Heart left ventricle (tissue), 13 donors: ENCODE measurements at regions not wholly inside any gene's neighbourhood (a gene's known extent, or its start where the extent isn't known, plus 50 kb on each side); places are given as distances from the start of the nearest gene placed in this dataset.
"Not testable (repeated sequence)": the region's sequence is repeated elsewhere in the genome, so short reads cannot be mapped to it uniquely, and the experiment has no call there.

ENCODE experiments used
- POLR2A ChIP-seq, 2 donors: fragments of 450-650 bp; IDR thresholded peaks; one replicate each; pipeline ENCODE4 v1.6.1; 2017; ENCODE audit warnings: antibody characterized with exemption in 2 of 2, mild to moderate bottlenecking in 2 of 2, moderate library complexity in 2 of 2
- TF ChIP-seq, protein P1 (sequence below), 12 donors: fragments of 200-600 bp; sonication (generic) in 4 of 12; IDR thresholded peaks; one replicate each; pipeline versions ENCODE4 v1.5.0 to v1.8.0; 2018 to 2022; ENCODE audit warnings: antibody characterized with exemption in 12 of 12, mild to moderate bottlenecking in 5 of 12
- donor health status: ischemic (EF 13 %, LVEDD 7.1; RV severe dilation, severe dysfunction).
- donor health status: DM: no; HTN: yes; CAD: no.
- donor health status: DM: no; HTN: no; CAD: no.
- donor health status: ischemic (EF 25% LVEDD 6.9; RV normal size, moderate dysfunction).
- donor health status: ischemic (EF 25% LVEDD 5.7; RV mildly dilated, moderate dysfunction).
- donor health status: ischemic (EF 35%, LVEDD 5.7; RV mildly dilated, moderate dysfunction).
- donor health status: nonischemic (EF 11% LVEDD 7.7; RV severe dilation, severe dysfunction).
- donor health status: DM: yes; HTN: yes; CAD: no.
- donor health status: PGD.
- donor health status: ischemic (EF 29% LVEDD 5.4; RV normal size, mild dysfunction).
- donor health status: nonischemic (EF 23%, LVEDD 6.1; RV moderate dilation, normal function).

DNA sequence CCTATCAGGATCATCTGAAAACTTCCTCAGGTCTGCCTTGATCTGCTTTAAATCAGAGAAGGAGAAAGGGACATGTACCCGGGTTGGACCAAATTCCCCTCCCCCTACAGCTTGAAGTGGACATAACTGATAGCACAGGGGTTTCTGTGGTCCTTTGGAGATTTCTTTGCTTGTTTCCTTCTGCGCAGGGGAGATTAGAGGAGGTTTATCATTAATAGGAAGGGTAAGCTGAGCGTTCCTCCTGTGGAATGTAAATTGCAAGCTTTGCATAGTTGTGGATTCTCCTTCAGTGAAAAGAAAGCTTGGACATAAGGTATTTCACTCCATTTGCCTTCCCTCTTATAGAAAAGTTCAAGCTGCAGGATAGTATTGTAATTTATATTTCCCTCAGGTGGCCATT lies 936.0 kb downstream of the DIPK2A start:
- TF ChIP-seq, protein P1, sequence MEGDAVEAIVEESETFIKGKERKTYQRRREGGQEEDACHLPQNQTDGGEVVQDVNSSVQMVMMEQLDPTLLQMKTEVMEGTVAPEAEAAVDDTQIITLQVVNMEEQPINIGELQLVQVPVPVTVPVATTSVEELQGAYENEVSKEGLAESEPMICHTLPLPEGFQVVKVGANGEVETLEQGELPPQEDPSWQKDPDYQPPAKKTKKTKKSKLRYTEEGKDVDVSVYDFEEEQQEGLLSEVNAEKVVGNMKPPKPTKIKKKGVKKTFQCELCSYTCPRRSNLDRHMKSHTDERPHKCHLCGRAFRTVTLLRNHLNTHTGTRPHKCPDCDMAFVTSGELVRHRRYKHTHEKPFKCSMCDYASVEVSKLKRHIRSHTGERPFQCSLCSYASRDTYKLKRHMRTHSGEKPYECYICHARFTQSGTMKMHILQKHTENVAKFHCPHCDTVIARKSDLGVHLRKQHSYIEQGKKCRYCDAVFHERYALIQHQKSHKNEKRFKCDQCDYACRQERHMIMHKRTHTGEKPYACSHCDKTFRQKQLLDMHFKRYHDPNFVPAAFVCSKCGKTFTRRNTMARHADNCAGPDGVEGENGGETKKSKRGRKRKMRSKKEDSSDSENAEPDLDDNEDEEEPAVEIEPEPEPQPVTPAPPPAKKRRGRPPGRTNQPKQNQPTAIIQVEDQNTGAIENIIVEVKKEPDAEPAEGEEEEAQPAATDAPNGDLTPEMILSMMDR (IDR thresholded peaks at IDR 0.05), result not testable (repeated sequence)
- not testable (repeated sequence) for TF ChIP-seq POLR2A (IDR thresholded peaks at IDR 0.05)
